Progenitor cell of endocrine pancreas (in vitro differentiated cells): ENCODE measurements at regions not wholly inside any gene's neighbourhood (a gene's known extent, or its start where the extent isn't known, plus 50 kb on each side); places are given as distances from the start of the nearest gene placed in this dataset.
"Not testable (repeated sequence)": the region's sequence is repeated elsewhere in the genome, so short reads cannot be mapped to it uniquely, and the experiment has no call there.

ENCODE experiments used
- DNase-seq: peaks from one replicate; pipeline ENCODE4 v3.0.0; 2021; ENCODE audit warnings: low spot score; ENCODE audit not compliant: unreplicated experiment
- H3K27ac Mint-ChIP-seq: 2 replicates; pipeline ENCODE4 v1.8.0; 2021; ENCODE audit warnings: mild to moderate bottlenecking, moderate library complexity, mixed read lengths
- H3K27me3 Mint-ChIP-seq: 2 replicates; pipeline ENCODE4 v1.8.0; 2021; ENCODE audit warnings: mixed read lengths
- H3K36me3 Mint-ChIP-seq: 2 replicates; pipeline ENCODE4 v1.8.0; 2022; ENCODE audit warnings: mixed read lengths; ENCODE audit not compliant: insufficient read depth
- H3K4me1 Mint-ChIP-seq: 2 replicates; pipeline ENCODE4 v1.8.0; 2021; ENCODE audit warnings: low read depth, mixed read lengths
- H3K4me3 Mint-ChIP-seq: 2 replicates; pipeline ENCODE4 v1.8.0; 2021; ENCODE audit warnings: low read depth, mild to moderate bottlenecking, moderate library complexity, mixed read lengths
- H3K9me3 Mint-ChIP-seq: 2 replicates; pipeline ENCODE4 v1.8.0; 2021; ENCODE audit warnings: low read depth, mixed read lengths
- TF ChIP-seq, protein P1 (sequence below): fragments of 200-600 bp; sonication (generic); IDR thresholded peaks from one replicate; pipeline ENCODE4 v1.5.0; 2021; ENCODE audit warnings: antibody characterized with exemption, mild to moderate bottlenecking; ENCODE audit not compliant: unreplicated experiment

DNA sequence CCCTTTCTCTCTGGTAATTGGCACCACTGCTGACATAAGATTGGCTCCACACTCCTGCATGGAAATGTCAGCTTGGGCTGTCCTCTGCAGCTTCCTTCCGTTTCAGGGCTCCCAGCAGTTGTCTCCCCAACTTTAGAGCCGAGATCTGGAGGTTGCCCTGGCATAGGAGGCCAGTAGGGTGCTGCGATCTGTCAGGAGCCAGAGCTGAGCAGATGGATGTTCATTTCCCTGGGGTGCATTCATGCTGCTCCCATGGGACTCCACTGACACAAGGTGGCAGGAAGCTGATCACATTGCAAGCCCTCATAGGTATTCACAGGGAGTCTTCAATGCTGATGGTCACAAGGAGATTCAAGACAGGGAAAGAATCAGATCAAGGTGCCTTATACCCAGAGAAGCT is 116.6 kb upstream of the RAI2 start:
- Mint-ChIP-seq H3K27me3 (no peaks in the 10 kb centered on the region), H3K9me3 (peaks cover 36% of the 10 kb centered on the region), H3K36me3 (peaks cover 3% of the 10 kb centered on the region), H3K4me1 (no peaks in the 10 kb centered on the region), H3K27ac (no peak overlapping the region), H3K4me3 (no peak overlapping the region)
- TF ChIP-seq, protein P1, sequence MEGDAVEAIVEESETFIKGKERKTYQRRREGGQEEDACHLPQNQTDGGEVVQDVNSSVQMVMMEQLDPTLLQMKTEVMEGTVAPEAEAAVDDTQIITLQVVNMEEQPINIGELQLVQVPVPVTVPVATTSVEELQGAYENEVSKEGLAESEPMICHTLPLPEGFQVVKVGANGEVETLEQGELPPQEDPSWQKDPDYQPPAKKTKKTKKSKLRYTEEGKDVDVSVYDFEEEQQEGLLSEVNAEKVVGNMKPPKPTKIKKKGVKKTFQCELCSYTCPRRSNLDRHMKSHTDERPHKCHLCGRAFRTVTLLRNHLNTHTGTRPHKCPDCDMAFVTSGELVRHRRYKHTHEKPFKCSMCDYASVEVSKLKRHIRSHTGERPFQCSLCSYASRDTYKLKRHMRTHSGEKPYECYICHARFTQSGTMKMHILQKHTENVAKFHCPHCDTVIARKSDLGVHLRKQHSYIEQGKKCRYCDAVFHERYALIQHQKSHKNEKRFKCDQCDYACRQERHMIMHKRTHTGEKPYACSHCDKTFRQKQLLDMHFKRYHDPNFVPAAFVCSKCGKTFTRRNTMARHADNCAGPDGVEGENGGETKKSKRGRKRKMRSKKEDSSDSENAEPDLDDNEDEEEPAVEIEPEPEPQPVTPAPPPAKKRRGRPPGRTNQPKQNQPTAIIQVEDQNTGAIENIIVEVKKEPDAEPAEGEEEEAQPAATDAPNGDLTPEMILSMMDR, result no peak
- DNase-seq, result no peak

DNA sequence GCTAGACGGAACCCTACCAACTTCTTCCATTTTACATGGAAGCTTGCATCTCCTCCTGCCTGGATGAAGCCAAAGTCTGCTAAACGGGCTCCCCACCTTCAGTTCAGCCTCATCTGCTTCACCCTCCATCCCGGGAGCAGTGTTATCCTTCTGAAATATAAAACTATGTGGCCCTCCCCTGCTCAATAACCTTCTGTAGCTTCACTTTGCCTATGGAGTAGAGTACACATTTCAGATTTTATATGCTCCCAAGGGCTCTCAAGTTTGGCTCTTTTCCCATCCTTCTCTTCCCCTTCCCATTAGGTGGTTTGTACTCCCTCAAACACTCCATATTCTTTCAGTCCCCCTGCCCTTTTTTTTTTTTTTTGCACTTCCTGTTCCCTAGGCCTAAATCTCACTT is 115.9 kb upstream of the RAI2 start:
- no peak for DNase-seq
- Mint-ChIP-seq H3K36me3 (peaks cover 3% of the 10 kb centered on the region), H3K27me3 (no peaks in the 10 kb centered on the region), H3K4me1 (no peaks in the 10 kb centered on the region), H3K4me3 (no peak overlapping the region), H3K27ac (no peak overlapping the region), H3K9me3 (peaks cover 33% of the 10 kb centered on the region)
- TF ChIP-seq, protein P1, result no peak

DNA sequence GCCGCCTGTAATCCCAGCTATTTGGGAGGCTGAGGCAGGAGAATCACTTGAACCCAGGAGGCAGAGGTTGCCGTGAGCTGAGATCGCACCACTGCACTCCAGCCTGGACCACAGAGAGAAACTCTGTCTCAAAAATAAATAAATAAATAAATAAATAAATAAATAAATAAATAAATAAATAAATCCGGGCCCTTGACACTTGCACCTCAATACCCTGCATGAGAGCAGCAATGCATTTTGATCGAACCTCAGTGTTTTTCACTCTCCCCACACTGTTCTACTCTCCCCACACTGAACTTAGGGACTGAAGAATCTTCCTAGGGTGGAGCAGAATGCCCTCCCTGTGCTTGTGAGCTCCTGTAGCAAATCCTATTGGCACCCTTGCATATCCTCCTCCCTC is 114.3 kb upstream of the RAI2 start:
- H3K4me3 Mint-ChIP-seq, H3K27me3 Mint-ChIP-seq: not testable (repeated sequence)
- peaks cover 30% of the 10 kb centered on the region for H3K9me3 Mint-ChIP-seq

DNA sequence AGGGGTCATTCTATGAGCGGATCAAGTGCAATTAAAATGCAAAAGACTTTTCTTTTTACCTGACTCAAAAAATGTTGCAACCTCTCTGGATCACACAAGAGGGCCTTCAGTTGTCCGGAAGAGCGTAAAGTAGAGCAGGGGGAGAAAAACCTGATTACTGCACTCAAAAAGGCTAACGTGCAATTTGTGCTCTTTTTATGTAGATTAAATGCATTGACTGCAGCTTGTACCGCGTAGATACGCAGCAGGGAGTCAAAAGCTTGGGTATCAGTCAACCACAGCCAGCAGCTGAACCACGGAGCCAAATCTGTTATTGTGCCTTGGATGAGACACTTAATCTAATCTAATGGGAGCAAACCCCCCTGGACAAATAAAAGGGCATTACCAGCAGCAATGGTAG is 107.3 kb upstream of the RAI2 start:
- H3K27ac Mint-ChIP-seq, result no peak overlapping the region
- no peaks in the 10 kb centered on the region for H3K9me3 Mint-ChIP-seq
- H3K4me1 Mint-ChIP-seq, result peaks cover 7% of the 10 kb centered on the region
- H3K36me3 Mint-ChIP-seq, result no peaks in the 10 kb centered on the region
- DNase-seq, result no peak
- TF ChIP-seq, protein P1, result no peak
- H3K4me3 Mint-ChIP-seq, result no peak overlapping the region
- H3K27me3 Mint-ChIP-seq, result no peaks in the 10 kb centered on the region

More for the DNA sequence above, 114.3 kb upstream of the RAI2 start:
- not testable (repeated sequence) for H3K36me3 Mint-ChIP-seq, H3K27ac Mint-ChIP-seq, H3K4me1 Mint-ChIP-seq, DNase-seq

DNA sequence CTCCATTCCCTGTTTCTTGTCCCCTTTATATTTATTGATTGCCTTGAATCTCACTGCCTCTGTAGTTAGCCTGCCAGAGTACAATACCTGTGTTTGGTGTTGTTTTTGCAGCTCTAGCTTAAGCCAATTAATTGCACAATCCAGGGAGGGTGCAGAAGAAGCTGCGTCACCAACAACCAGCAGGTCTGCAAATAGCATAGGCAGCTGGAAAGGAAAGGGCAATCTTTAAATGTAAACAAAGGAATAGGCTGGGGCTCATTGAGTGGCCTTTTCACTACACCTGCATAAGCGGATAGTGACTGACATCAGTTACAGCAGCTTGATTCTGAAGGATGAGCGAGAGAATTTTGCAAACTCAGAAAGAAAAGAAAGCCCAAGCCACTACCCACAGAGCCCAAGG is 106.8 kb upstream of the RAI2 start:
- Mint-ChIP-seq H3K36me3 (no peaks in the 10 kb centered on the region), H3K27me3 (no peaks in the 10 kb centered on the region), H3K4me1 (peaks cover 7% of the 10 kb centered on the region), H3K9me3 (peaks cover 1% of the 10 kb centered on the region), H3K4me3 (no peak overlapping the region), H3K27ac (peak overlapping the region; percentile 3)
- no peak for DNase-seq
- TF ChIP-seq, protein P1, result no peak

DNA sequence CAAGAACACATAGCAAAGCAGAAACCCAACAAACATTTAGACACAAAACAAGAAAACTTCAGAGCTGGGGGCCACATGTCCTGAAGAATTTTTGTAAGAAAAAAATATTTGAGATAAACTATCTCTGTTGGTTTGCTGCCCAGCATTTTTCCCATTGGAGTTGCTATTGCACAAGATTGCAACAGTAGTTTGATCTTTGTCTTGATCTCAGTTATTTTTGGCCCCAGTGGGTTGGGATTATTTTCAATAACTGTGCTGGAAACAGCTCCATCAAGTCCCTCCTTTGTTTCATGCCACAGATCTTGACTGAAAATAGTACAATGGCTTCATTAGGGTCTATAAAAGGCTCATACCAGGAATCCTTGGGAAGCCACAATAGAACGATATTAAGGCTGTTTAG is 103.8 kb upstream of the RAI2 start:
- Mint-ChIP-seq H3K9me3 (peaks cover 3% of the 10 kb centered on the region), H3K36me3 (no peaks in the 10 kb centered on the region), H3K27ac (no peak overlapping the region), H3K4me1 (peaks cover 7% of the 10 kb centered on the region), H3K4me3 (no peak overlapping the region), H3K27me3 (no peaks in the 10 kb centered on the region)
- no peak for DNase-seq
- TF ChIP-seq, protein P1, result no peak
